K562 (cell line): ENCODE measurements at regions not wholly inside any gene's neighbourhood (a gene's known extent, or its start where the extent isn't known, plus 50 kb on each side); places are given as distances from the start of the nearest gene placed in this dataset.

ENCODE experiments used
- CTCF ChIP-seq, 3 experiments: IDR thresholded peaks in 2 of 3; conservative IDR thresholded peaks in 1 of 3; 2 replicates each; pipeline ENCODE4 v1.5.1; 2011 to 2012; ENCODE audit warnings: low read length in 3 of 3, mild to moderate bottlenecking in 3 of 3, control low read depth in 2 of 3, improper control_type of control experiment in 1 of 3, inconsistent platforms in 1 of 3, low read depth in 1 of 3, mixed read lengths in 1 of 3, moderate library complexity in 1 of 3; ENCODE audit not compliant: insufficient read depth in 2 of 3
- EP300 ChIP-seq: IDR thresholded peaks from 2 replicates; pipeline ENCODE4 v1.6.1; 2012; ENCODE audit warnings: low read length, improper control_type of control experiment
- FOSL1 ChIP-seq: fragments of 200-800 bp; sonication (Bioruptor generic); conservative IDR thresholded peaks from 2 replicates; pipeline ENCODE4 v1.6.1; 2016; ENCODE audit warnings: missing genetic modification characterization, missing compliant biosample characterization
- HDAC1 ChIP-seq, 2 experiments: fragments of 450-650 bp; IDR thresholded peaks; 2 replicates each; pipeline ENCODE4 v1.6.1; 2016 to 2017; ENCODE audit warnings: inconsistent platforms in 1 of 2, mild to moderate bottlenecking in 1 of 2, moderate library complexity in 1 of 2
- IRF9 ChIP-seq: fragments of 450-650 bp; IDR thresholded peaks from 2 replicates; pipeline ENCODE4 v1.6.1; 2016; ENCODE audit warnings: missing biosample characterization, missing genetic modification characterization
- MAX ChIP-seq: sonication (generic); formaldehyde crosslinking; IDR thresholded peaks from 2 replicates; pipeline ENCODE4 v1.9.0; 2022; ENCODE audit warnings: mild to moderate bottlenecking, missing genetic modification reagents
- MBD2 ChIP-seq: sonication (generic); IDR thresholded peaks from 2 replicates; pipeline ENCODE4 v1.6.1; 2016; ENCODE audit warnings: low read depth, borderline replicate concordance
- ZNF212 ChIP-seq: fragments of 450-650 bp; formaldehyde crosslinking; IDR thresholded peaks from 2 replicates; pipeline ENCODE4 v1.4.0; 2020; ENCODE audit warnings: mild to moderate bottlenecking

GRCh38 chr13:50243931-50244330 lies 228.7 kb downstream of the KCNRG start:
- TF ChIP-seq MAX (CRISPR knock-in tag) = no peak
- no peak for TF ChIP-seq FOSL1 (tag)
- TF ChIP-seq IRF9 (tag) = no peak
- TF ChIP-seq MBD2 = no peak
- no peak for TF ChIP-seq HDAC1 (IDR thresholded peaks at IDR 0.05)
- TF ChIP-seq EP300 = no peak
- no peak for TF ChIP-seq CTCF (IDR thresholded peaks at IDR 0.05 in 2 of 3, conservative IDR thresholded peaks at IDR 0.05 in 1 of 3; ENCODE audit: insufficient read depth in 2 of 3, low read depth in 1 of 3, low read length in 3 of 3)
- TF ChIP-seq ZNF212 (CRISPR knock-in tag) = no peak
